T47D (cell line): ENCODE measurements at regions not wholly inside any gene's neighbourhood (a gene's known extent, or its start where the extent isn't known, plus 50 kb on each side); places are given as distances from the start of the nearest gene placed in this dataset.
"Not testable (repeated sequence)": the region's sequence is repeated elsewhere in the genome, so short reads cannot be mapped to it uniquely, and the experiment has no call there.

ENCODE experiments used
- DNase-seq, 2 experiments: peaks; one replicate each; pipeline versions ENCODE4 v3.0.0 to v3.0.0-alpha.2; 2011 to 2012; ENCODE audit warnings: low read depth in 1 of 2, low spot score in 1 of 2
- JUND ChIP-seq: IDR thresholded peaks from 2 replicates; pipeline ENCODE4 v1.6.1; 2012; ENCODE audit warnings: low read depth
- in situ Hi-C: cut with HindIII; loops from 2 replicates; pipeline ENCODE4 v1.10.0; 2016; ENCODE audit warnings: low sequenced_read_pairs, low pct_unique_long_range_greater_than_20kb

GRCh38 chr2:123502931-123503330 lies 522.2 kb upstream of the CNTNAP5 start:
- in situ Hi-C loops: no loop called here

DNA sequence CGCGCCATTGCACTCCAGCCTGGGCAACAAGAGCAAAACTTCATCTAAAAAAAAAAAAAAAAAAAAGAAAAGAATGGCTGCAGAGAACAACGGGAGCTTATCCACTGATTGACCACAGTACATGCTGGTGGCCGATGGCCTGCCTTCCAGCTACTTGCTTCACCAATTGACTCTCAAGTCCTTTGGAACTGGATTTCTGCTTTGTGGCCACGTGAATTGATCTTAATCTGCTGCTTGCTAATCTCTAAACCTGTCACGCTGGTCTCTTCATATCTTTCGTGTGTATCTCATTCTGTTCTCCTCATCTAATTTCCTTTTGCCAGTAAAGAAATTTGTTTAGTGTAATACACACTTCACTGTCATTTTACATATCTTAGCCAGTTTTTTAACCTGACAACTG lies 512.5 kb upstream of the CNTNAP5 start:
- TF ChIP-seq JUND: no peak
- no peak for DNase-seq
- in situ Hi-C loops: no loop called here

More at GRCh38 chr2:123502931-123503330, 522.2 kb upstream of the CNTNAP5 start:
- no peak for TF ChIP-seq JUND
- DNase-seq: no peak

DNA sequence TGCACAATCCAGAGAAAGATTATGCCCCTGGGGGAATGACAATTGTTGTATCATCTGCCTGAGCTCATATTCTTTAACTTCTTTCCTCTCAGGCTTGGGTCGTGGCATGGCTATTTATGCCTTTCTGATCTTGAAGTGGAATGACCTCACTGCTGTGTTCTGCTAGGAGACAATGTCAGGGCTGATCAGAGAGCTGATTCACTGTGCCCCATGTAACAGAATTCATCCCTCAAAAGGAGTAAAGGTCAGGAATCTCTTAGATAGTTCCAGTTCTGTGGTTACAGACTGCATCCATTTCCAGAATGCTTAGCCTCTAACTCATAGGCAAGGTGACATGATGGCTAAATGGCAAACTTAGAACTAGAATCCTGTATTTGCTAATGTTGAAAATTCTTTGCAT lies 511.7 kb upstream of the CNTNAP5 start:
- in situ Hi-C loops: no loop called here
- DNase-seq: no peak

GRCh38 chr2:123514613-123515207 lies 510.4 kb upstream of the CNTNAP5 start:
- in situ Hi-C loops: no loop called here
- TF ChIP-seq JUND: no peak
- DNase-seq: no peak

More for the DNA sequence above, 511.7 kb upstream of the CNTNAP5 start:
- TF ChIP-seq JUND: no peak

DNA sequence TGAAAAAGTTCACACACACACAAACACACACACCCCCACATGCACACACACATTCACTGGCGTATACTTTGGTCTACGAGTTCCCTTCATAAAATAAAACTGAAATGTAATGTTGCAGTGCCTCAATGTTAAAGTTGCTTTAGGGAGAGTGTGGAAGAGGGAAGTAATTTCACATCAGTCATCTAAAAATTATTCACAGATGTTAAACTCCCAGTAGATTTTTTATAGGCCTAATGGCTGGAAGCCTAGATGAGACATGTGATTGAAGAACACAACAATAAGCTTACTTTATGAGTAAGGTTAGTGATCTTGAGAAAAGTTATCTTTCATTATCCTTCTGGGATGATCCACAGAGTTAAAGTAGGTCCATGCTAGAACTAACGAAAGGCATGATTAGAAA lies 506.7 kb upstream of the CNTNAP5 start:
- no peak for DNase-seq
- TF ChIP-seq JUND: no peak
- in situ Hi-C loops: no loop called here

GRCh38 chr2:123521854-123522253 lies 503.2 kb upstream of the CNTNAP5 start:
- no peak for DNase-seq
- in situ Hi-C loops: no loop called here
- no peak for TF ChIP-seq JUND

GRCh38 chr2:123522498-123522897 lies 502.6 kb upstream of the CNTNAP5 start:
- not testable (repeated sequence) for DNase-seq

GRCh38 chr2:123528996-123529707 lies 495.9 kb upstream of the CNTNAP5 start:
- TF ChIP-seq JUND: no peak
- in situ Hi-C loops: no loop called here
- DNase-seq: no peak

More at GRCh38 chr2:123522498-123522897, 502.6 kb upstream of the CNTNAP5 start:
- in situ Hi-C loops: not testable (repeated sequence)

- TF ChIP-seq JUND: no peak
- DNase-seq: peak in 1 of 2 experiments; percentile 10
- in situ Hi-C loops: no loop called here
Observed at GRCh38 chr2:123530004-123530403, 495.1 kb upstream of the CNTNAP5 start.

DNA sequence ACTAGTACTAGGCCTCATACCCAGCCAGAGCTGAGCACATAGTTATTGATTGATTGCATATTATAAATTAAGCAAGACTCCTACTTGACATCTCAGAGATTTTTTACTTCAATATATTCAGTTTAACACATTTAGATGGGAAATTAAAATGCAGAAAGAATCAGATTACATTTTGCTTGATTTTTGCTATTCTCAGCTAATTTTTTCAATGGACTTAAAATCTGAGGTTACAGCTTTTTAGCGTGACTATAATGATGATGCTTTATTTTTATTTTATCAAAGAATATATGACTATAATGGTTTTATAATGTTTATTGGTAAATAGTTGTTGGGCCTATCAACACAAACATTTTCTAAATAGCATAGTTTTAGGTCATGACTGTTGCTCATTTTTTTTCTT lies 493.0 kb upstream of the CNTNAP5 start:
- no peak for TF ChIP-seq JUND
- in situ Hi-C loops: no loop called here
- no peak for DNase-seq

DNA sequence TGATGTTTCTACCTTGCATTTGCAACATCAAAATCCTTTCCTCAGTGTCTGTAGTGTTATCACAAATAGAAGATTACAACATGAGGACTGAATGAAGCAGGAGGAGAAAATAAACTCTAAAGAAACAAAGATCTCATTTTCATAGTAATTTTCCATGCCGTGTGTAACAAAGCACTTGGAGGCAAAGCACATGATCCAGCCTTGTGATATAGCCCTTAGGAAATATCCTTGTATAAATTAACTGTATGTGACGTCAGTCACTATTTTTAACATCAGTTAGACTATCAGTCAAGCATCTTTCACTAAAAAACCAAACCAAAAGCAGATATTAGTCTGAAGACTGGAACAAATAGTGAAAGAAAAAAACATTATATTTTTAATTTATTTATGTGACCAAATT lies 492.1 kb upstream of the CNTNAP5 start:
- TF ChIP-seq JUND: no peak
- in situ Hi-C loops: no loop called here
- DNase-seq: no peak

GRCh38 chr2:123540291-123540690 lies 484.8 kb upstream of the CNTNAP5 start:
- in situ Hi-C loops: no loop called here
- no peak for TF ChIP-seq JUND
- DNase-seq: no peak

DNA sequence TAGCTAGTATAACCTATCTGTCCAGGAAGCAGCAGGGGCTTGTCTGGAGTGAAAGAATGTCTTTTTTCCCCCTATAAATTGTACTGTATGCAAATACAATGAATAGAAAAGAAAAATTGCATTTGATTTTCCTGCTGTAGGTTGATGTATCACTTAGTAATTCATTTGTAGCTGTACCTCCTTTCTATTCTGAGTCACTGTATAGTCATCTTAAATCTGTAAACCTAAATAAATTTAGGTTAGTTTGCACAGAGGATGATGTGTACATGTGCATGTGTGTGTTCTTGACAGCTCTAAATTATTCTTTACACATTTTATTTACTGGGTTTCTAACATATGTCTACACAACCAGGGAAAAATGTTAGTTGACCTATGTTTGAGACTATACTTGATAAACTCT lies 478.7 kb upstream of the CNTNAP5 start:
- in situ Hi-C loops: no loop called here
- no peak for DNase-seq
- no peak for TF ChIP-seq JUND

GRCh38 chr2:123563515-123563914 lies 461.6 kb upstream of the CNTNAP5 start:
- in situ Hi-C loops: no loop called here
- TF ChIP-seq JUND: no peak
- DNase-seq: no peak
